Upper lobe of right lung (tissue), 1 donor: ENCODE measurements at regions not wholly inside any gene's neighbourhood (a gene's known extent, or its start where the extent isn't known, plus 50 kb on each side); places are given as distances from the start of the nearest gene placed in this dataset.

Experiments used
- ATAC-seq: fragments of 200-7000 bp; cut with Tn5 transposase; one replicate; pipeline ENCODE4 v1.9.1; 2020; ENCODE audit warnings: mild to moderate bottlenecking, moderate library complexity
- DNase-seq: peaks from one replicate; pipeline ENCODE4 v3.0.0-alpha.2; 2020
- H3K27ac ChIP-seq: fragments of 200-600 bp; one replicate; pipeline ENCODE4 v1.8.0; 2022
- H3K27me3 ChIP-seq: fragments of 200-600 bp; one replicate; pipeline ENCODE4 v1.8.0; 2022; ENCODE audit warnings: mild to moderate bottlenecking
- H3K36me3 ChIP-seq: fragments of 200-600 bp; one replicate; pipeline ENCODE4 v1.8.0; 2022
- H3K4me1 ChIP-seq: fragments of 200-600 bp; one replicate; pipeline ENCODE4 v1.8.0; 2022
- H3K4me3 ChIP-seq: fragments of 200-600 bp; one replicate; pipeline ENCODE4 v1.8.0; 2022; ENCODE audit warnings: mild to moderate bottlenecking
- H3K9me3 ChIP-seq: fragments of 200-600 bp; one replicate; pipeline ENCODE4 v1.8.0; 2022
- intact Hi-C: fragments of 100-400 bp; cut with DNase I; formaldehyde crosslinking; loops from one replicate; pipeline ENCODE4 v1.11.0; 2022
- TF ChIP-seq, protein P1 (sequence below): fragments of 200-600 bp; IDR thresholded peaks from one replicate; pipeline ENCODE4 v1.8.0; 2022; ENCODE audit warnings: antibody characterized with exemption
- donor health status: DM: no; HTN: yes; CAD: no; lungs with severe emphysema.

DNA sequence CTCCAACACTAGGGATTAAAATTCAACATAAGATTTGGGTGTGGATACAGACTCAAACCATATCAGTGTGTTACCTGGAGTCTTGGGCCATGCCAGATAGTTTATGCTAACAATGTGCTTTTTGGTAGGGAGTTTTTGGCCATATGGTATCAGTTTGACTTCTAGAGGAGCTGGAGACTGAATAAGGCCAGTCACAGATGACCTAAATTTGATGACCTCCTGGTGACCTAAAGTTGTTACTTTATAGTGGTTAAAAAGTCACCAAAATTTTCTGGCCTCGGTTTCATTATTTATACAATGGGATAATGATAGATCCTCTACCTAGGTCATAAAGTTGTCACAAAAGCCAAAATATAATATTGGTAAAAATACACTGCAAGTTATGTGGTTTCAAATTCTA, 877.1 kb downstream of the RAPGEF2 start:
- intact Hi-C loops: no loop called here
- H3K36me3 ChIP-seq: no peaks in the 10 kb centered on the region
- no peaks in the 10 kb centered on the region for H3K9me3 ChIP-seq
- DNase-seq: no peak
- H3K4me1 ChIP-seq: no peaks in the 10 kb centered on the region
- H3K27ac ChIP-seq: no peak overlapping the region
- H3K27me3 ChIP-seq: no peaks in the 10 kb centered on the region
- TF ChIP-seq, protein P1, sequence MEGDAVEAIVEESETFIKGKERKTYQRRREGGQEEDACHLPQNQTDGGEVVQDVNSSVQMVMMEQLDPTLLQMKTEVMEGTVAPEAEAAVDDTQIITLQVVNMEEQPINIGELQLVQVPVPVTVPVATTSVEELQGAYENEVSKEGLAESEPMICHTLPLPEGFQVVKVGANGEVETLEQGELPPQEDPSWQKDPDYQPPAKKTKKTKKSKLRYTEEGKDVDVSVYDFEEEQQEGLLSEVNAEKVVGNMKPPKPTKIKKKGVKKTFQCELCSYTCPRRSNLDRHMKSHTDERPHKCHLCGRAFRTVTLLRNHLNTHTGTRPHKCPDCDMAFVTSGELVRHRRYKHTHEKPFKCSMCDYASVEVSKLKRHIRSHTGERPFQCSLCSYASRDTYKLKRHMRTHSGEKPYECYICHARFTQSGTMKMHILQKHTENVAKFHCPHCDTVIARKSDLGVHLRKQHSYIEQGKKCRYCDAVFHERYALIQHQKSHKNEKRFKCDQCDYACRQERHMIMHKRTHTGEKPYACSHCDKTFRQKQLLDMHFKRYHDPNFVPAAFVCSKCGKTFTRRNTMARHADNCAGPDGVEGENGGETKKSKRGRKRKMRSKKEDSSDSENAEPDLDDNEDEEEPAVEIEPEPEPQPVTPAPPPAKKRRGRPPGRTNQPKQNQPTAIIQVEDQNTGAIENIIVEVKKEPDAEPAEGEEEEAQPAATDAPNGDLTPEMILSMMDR: no peak
- no peak for ATAC-seq
- H3K4me3 ChIP-seq: no peak overlapping the region

DNA sequence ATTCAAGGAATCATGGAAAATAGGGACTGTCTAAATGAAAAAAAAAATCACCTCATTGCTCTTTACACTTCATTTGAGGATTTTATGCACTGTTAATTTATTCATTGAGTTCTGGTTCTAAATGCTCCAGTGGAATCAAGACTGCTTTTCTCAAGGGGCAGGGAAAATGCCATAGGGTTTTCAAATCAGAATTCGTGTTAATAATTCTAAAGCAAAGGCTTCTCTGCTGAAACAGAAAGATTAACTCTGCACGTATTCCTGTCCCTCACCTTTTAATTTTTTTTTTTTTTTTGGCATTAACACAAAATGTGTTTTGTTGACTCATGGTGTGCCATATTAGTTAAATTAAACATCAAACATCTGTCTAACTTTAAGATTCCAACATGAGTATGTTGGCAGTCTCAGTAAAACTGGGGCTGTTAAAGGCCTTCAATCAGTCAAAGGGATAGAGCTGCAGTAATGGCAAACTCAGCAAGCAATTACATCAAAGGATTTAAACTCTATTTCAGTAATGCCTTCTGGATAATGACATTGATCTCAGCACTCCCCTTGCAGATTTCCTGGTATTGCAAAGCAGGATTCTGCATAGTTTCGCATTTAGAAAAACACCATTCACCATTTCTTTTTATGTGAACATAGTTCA, 878.1 kb downstream of the RAPGEF2 start:
- no peaks in the 10 kb centered on the region for H3K27me3 ChIP-seq
- no peak for ATAC-seq
- no peak overlapping the region for H3K27ac ChIP-seq
- intact Hi-C loops: no loop called here
- TF ChIP-seq, protein P1: no peak
- H3K4me1 ChIP-seq: no peaks in the 10 kb centered on the region
- H3K4me3 ChIP-seq: no peak overlapping the region
- no peaks in the 10 kb centered on the region for H3K36me3 ChIP-seq
- H3K9me3 ChIP-seq: no peaks in the 10 kb centered on the region
- no peak for DNase-seq

DNA sequence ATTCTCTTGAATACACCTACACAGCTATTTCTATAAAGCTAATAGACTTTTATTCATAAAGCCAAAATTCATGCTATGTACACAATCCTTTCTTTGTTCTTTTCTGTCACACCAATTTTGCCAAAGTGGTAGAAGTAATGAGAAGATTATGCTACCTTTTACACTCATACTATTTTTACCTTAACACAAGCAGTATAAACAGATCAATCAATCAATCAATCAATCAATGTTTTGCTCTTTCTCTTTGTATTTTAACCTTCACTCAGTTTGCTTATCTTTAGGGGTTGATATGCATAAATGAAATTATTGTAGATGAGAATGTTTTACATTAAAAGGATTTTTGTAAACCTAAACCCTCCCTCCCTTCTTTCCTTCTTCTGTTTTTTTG, 878.6 kb downstream of the RAPGEF2 start:
- H3K4me1 ChIP-seq: no peaks in the 10 kb centered on the region
- no peaks in the 10 kb centered on the region for H3K9me3 ChIP-seq
- no peaks in the 10 kb centered on the region for H3K27me3 ChIP-seq
- TF ChIP-seq, protein P1: no peak
- intact Hi-C loops: no loop called here
- H3K27ac ChIP-seq: no peak overlapping the region
- H3K4me3 ChIP-seq: no peak overlapping the region
- ATAC-seq (no peak), DNase-seq (no peak)
- no peaks in the 10 kb centered on the region for H3K36me3 ChIP-seq

DNA sequence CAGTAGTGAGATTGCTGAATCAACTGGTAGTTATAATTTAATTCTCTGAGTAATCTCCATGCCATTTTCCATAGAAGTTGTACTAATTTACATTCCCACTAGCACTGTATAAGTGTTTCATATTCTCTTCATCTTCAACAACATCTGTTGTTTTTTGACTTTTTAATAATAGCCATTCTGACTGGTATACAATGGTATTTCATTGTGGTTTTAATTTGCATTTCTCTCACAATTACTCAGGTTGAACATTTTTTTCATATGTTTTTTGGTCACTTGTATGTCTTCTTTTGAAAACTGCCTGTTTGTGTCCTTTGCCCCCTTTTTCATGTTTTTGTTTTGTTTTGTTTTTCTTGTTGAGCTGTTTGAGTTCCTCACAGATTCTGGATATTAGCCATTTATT, 880.2 kb downstream of the RAPGEF2 start:
- H3K36me3 ChIP-seq: no peaks in the 10 kb centered on the region
- H3K4me1 ChIP-seq: no peaks in the 10 kb centered on the region
- intact Hi-C loops: no loop called here
- ATAC-seq (no peak), DNase-seq (no peak)
- H3K27me3 ChIP-seq: no peaks in the 10 kb centered on the region
- H3K27ac ChIP-seq: no peak overlapping the region
- H3K4me3 ChIP-seq: no peak overlapping the region
- TF ChIP-seq, protein P1: no peak
- H3K9me3 ChIP-seq: no peaks in the 10 kb centered on the region

DNA sequence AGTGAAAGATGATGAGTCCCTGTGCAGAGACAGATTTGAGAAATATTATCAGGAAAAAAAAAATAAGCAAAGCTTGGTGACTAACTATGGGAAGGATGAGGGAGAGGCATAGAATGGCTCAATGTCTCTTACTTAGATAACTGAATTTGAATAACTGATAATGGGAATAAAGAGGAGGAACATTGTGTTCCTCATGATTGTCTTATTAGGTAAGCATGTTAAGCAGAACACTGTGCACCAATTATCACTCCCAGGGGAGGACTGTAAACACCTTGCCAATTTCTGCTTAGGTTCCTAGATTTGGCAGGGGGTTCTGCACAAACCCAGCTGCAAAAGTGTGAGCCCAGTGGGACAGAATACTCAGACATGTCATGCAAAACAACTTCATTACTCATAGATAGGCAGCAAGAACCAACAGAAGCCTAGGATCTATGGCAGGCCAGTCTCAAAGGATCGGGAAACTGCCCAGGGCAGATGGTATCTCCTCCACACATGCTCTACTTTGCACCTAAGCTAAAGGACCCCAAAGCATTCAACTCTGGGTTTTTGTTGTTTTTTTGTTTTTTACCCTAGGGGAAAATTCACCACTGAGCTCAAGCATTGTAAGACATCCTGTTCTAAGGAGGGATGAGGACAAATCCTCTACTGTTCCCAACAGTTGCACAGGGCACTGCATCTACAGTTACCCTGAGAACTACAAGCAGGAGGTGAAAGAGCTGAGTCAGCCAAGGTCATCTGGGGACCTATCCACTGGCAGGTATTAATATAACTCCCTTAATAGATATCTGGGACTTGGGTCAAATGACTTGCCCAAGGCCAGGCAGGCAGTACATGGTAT, 907.0 kb downstream of the RAPGEF2 start:
- no peaks in the 10 kb centered on the region for H3K36me3 ChIP-seq
- no peak overlapping the region for H3K4me3 ChIP-seq
- no peaks in the 10 kb centered on the region for H3K4me1 ChIP-seq
- no peak for DNase-seq
- ATAC-seq: no peak
- no peaks in the 10 kb centered on the region for H3K27me3 ChIP-seq
- TF ChIP-seq, protein P1: no peak
- H3K9me3 ChIP-seq: no peaks in the 10 kb centered on the region
- H3K27ac ChIP-seq: no peak overlapping the region
- intact Hi-C loops: no loop called here
